GM18502 (cell line): ENCODE measurements at regions not wholly inside any gene's neighbourhood (a gene's known extent, or its start where the extent isn't known, plus 50 kb on each side); places are given as distances from the start of the nearest gene placed in this dataset.

Source experiments
- ATAC-seq: cut with Tn5 transposase; IDR thresholded peaks from one replicate; pipeline ENCODE4 v1.9.1; 2021; ENCODE audit warnings: mild to moderate bottlenecking; ENCODE audit not compliant: unreplicated experiment, poor library complexity

GRCh38 chr6:12221856-12222255, 68.3 kb upstream of the EDN1 start:
- no peak for ATAC-seq

GRCh38 chr6:12222405-12223366, 67.5 kb upstream of the EDN1 start:
- no peak for ATAC-seq

GRCh38 chr6:12223383-12223782, 66.8 kb upstream of the EDN1 start:
- no peak for ATAC-seq

- ATAC-seq, result no peak
Measured at GRCh38 chr6:12224251-12224650, 65.9 kb upstream of the EDN1 start.

GRCh38 chr6:12228447-12229146, 61.6 kb upstream of the EDN1 start:
- ATAC-seq, result no peak

GRCh38 chr6:12229332-12229731, 60.8 kb upstream of the EDN1 start:
- no peak for ATAC-seq

GRCh38 chr6:12230523-12230922, 59.6 kb upstream of the EDN1 start:
- ATAC-seq, result no peak

- peak; percentile 74 for ATAC-seq
Measured at GRCh38 chr6:12232339-12232738, 57.8 kb upstream of the EDN1 start.

GRCh38 chr6:12232821-12233220, 57.3 kb upstream of the EDN1 start:
- peak; percentile 6 for ATAC-seq

GRCh38 chr6:12233693-12234571, 56.2 kb upstream of the EDN1 start:
- no peak for ATAC-seq

- ATAC-seq, result no peak
Measured at GRCh38 chr6:12235341-12235740, 54.8 kb upstream of the EDN1 start.

GRCh38 chr6:12238219-12238618, 51.9 kb upstream of the EDN1 start:
- ATAC-seq, result no peak
